ENCODE measurements at regions not wholly inside any gene's neighbourhood (a gene's known extent, or its start where the extent isn't known, plus 50 kb on each side); places are given as distances from the start of the nearest gene placed in this dataset.

- TF ChIP-seq TAF1 (IDR thresholded peaks at IDR 0.05; ENCODE audit: low read depth, low read length) (no peak), SPI1 (IDR thresholded peaks at IDR 0.05; ENCODE audit: low read depth, low read length) (no peak)
- DNase-seq (ENCODE audit: insufficient read length, low spot score), result no peak
- no peak for FAIRE-seq
Observed at GRCh38 chr11:23988381-23989006, 508.4 kb upstream of the LUZP2 start.

- no peak for FAIRE-seq
- no peak for TF ChIP-seq POU2F2 (IDR thresholded peaks at IDR 0.05; ENCODE audit: low read depth, low read length)
- no peak for TF ChIP-seq PAX5 (IDR thresholded peaks at IDR 0.05; ENCODE audit: insufficient read depth, low read length, severe bottlenecking)
- no peak for TF ChIP-seq POLR2A (IDR thresholded peaks at IDR 0.05; ENCODE audit: low read depth, low read length)
- no peak for TF ChIP-seq SPI1 (IDR thresholded peaks at IDR 0.05; ENCODE audit: low read depth, low read length)
- TF ChIP-seq TAF1 (IDR thresholded peaks at IDR 0.05; ENCODE audit: low read depth, low read length), result no peak
- no peak for TF ChIP-seq POLR2AphosphoS5 (IDR thresholded peaks at IDR 0.05; ENCODE audit: low read depth, low read length)
- no peak for DNase-seq (ENCODE audit: insufficient read length, low spot score)
Observed at GRCh38 chr11:23990346-23991164, 506.3 kb upstream of the LUZP2 start.

- DNase-seq (ENCODE audit: insufficient read length, low spot score), result no peak
- no peak for FAIRE-seq
- no peak for TF ChIP-seq POLR2AphosphoS5 (IDR thresholded peaks at IDR 0.05; ENCODE audit: low read depth, low read length)
- no peak for TF ChIP-seq POU2F2 (IDR thresholded peaks at IDR 0.05; ENCODE audit: low read depth, low read length)
- TF ChIP-seq SPI1 (IDR thresholded peaks at IDR 0.05; ENCODE audit: low read depth, low read length), result no peak
- TF ChIP-seq POLR2A (IDR thresholded peaks at IDR 0.05; ENCODE audit: low read depth, low read length), result no peak
- TF ChIP-seq PAX5 (IDR thresholded peaks at IDR 0.05; ENCODE audit: insufficient read depth, low read length, severe bottlenecking), result no peak
- no peak for TF ChIP-seq TAF1 (IDR thresholded peaks at IDR 0.05; ENCODE audit: low read depth, low read length)
Observed at GRCh38 chr11:23991165-23991539, 505.7 kb upstream of the LUZP2 start.

GRCh38 chr11:23995891-23996290 is 501.0 kb upstream of the LUZP2 start:
- TF ChIP-seq POU2F2 (IDR thresholded peaks at IDR 0.05; ENCODE audit: low read depth, low read length) (no peak), PAX5 (IDR thresholded peaks at IDR 0.05; ENCODE audit: insufficient read depth, low read length, severe bottlenecking) (no peak), POLR2A (IDR thresholded peaks at IDR 0.05; ENCODE audit: low read depth, low read length) (no peak), SPI1 (IDR thresholded peaks at IDR 0.05; ENCODE audit: low read depth, low read length) (no peak), POLR2AphosphoS5 (IDR thresholded peaks at IDR 0.05; ENCODE audit: low read depth, low read length) (no peak), TAF1 (IDR thresholded peaks at IDR 0.05; ENCODE audit: low read depth, low read length) (no peak)
- DNase-seq (ENCODE audit: insufficient read length, low spot score) (no peak), FAIRE-seq (no peak)

- no peak for TF ChIP-seq POLR2A (IDR thresholded peaks at IDR 0.05; ENCODE audit: low read depth, low read length)
- DNase-seq (ENCODE audit: insufficient read length, low spot score) (no peak), FAIRE-seq (no peak)
Observed at GRCh38 chr11:23997356-23997755, 499.5 kb upstream of the LUZP2 start.

GRCh38 chr11:24005202-24005876 is 491.5 kb upstream of the LUZP2 start:
- DNase-seq (ENCODE audit: insufficient read length, low spot score) (no peak), FAIRE-seq (no peak)
- TF ChIP-seq POLR2AphosphoS5 (IDR thresholded peaks at IDR 0.05; ENCODE audit: low read depth, low read length), result no peak
- 0 out of 2 replicates have a peak, but pooled peaks have one; percentile 15 for TF ChIP-seq SPI1 (IDR thresholded peaks at IDR 0.05; ENCODE audit: low read depth, low read length)
- no peak for TF ChIP-seq POU2F2 (IDR thresholded peaks at IDR 0.05; ENCODE audit: low read depth, low read length)
- TF ChIP-seq POLR2A (IDR thresholded peaks at IDR 0.05; ENCODE audit: low read depth, low read length), result no peak
- TF ChIP-seq TAF1 (IDR thresholded peaks at IDR 0.05; ENCODE audit: low read depth, low read length), result no peak
- TF ChIP-seq PAX5 (IDR thresholded peaks at IDR 0.05; ENCODE audit: insufficient read depth, low read length, severe bottlenecking), result no peak

- DNase-seq (ENCODE audit: insufficient read length, low spot score), result no peak
- no peak for TF ChIP-seq POLR2A (IDR thresholded peaks at IDR 0.05; ENCODE audit: low read depth, low read length)
- TF ChIP-seq POU2F2 (IDR thresholded peaks at IDR 0.05; ENCODE audit: low read depth, low read length), result no peak
- no peak for TF ChIP-seq POLR2AphosphoS5 (IDR thresholded peaks at IDR 0.05; ENCODE audit: low read depth, low read length)
- no peak for TF ChIP-seq PAX5 (IDR thresholded peaks at IDR 0.05; ENCODE audit: insufficient read depth, low read length, severe bottlenecking)
- no peak for TF ChIP-seq SPI1 (IDR thresholded peaks at IDR 0.05; ENCODE audit: low read depth, low read length)
- no peak for TF ChIP-seq TAF1 (IDR thresholded peaks at IDR 0.05; ENCODE audit: low read depth, low read length)
- no peak for FAIRE-seq
Observed at GRCh38 chr11:24043842-24044241, 453.0 kb upstream of the LUZP2 start.

- TF ChIP-seq POU2F2 (IDR thresholded peaks at IDR 0.05; ENCODE audit: low read depth, low read length) (no peak), PAX5 (IDR thresholded peaks at IDR 0.05; ENCODE audit: insufficient read depth, low read length, severe bottlenecking) (no peak), TAF1 (IDR thresholded peaks at IDR 0.05; ENCODE audit: low read depth, low read length) (no peak), POLR2AphosphoS5 (IDR thresholded peaks at IDR 0.05; ENCODE audit: low read depth, low read length) (no peak), SPI1 (IDR thresholded peaks at IDR 0.05; ENCODE audit: low read depth, low read length) (no peak), POLR2A (IDR thresholded peaks at IDR 0.05; ENCODE audit: low read depth, low read length) (no peak)
- FAIRE-seq (no peak), DNase-seq (ENCODE audit: insufficient read length, low spot score) (no peak)
Observed at GRCh38 chr11:24046731-24047130, 450.1 kb upstream of the LUZP2 start.

GRCh38 chr11:24056051-24056450 is 440.8 kb upstream of the LUZP2 start:
- TF ChIP-seq POU2F2 (IDR thresholded peaks at IDR 0.05; ENCODE audit: low read depth, low read length) (no peak), SPI1 (IDR thresholded peaks at IDR 0.05; ENCODE audit: low read depth, low read length) (no peak)
- FAIRE-seq, result no peak

GRCh38 chr11:24060125-24060524 is 436.7 kb upstream of the LUZP2 start:
- TF ChIP-seq POLR2A (IDR thresholded peaks at IDR 0.05; ENCODE audit: low read depth, low read length), result no peak
- TF ChIP-seq POLR2AphosphoS5 (IDR thresholded peaks at IDR 0.05; ENCODE audit: low read depth, low read length), result no peak
- TF ChIP-seq SPI1 (IDR thresholded peaks at IDR 0.05; ENCODE audit: low read depth, low read length), result no peak
- TF ChIP-seq TAF1 (IDR thresholded peaks at IDR 0.05; ENCODE audit: low read depth, low read length), result no peak
- TF ChIP-seq PAX5 (IDR thresholded peaks at IDR 0.05; ENCODE audit: insufficient read depth, low read length, severe bottlenecking), result no peak
- no peak for TF ChIP-seq POU2F2 (IDR thresholded peaks at IDR 0.05; ENCODE audit: low read depth, low read length)
- DNase-seq (ENCODE audit: insufficient read length, low spot score) (no peak), FAIRE-seq (no peak)

More at GRCh38 chr11:24056051-24056450, 440.8 kb upstream of the LUZP2 start:
- DNase-seq (ENCODE audit: insufficient read length, low spot score), result no peak
